Upper lobe of left lung (tissue), 6 donors: ENCODE measurements at regions not wholly inside any gene's neighbourhood (a gene's known extent, or its start where the extent isn't known, plus 50 kb on each side); places are given as distances from the start of the nearest gene placed in this dataset.

Experiments used
- ATAC-seq, 2 donors: fragments of 200-7000 bp; cut with Tn5 transposase; one replicate each; pipeline ENCODE4 v1.9.1; 2022; ENCODE audit warnings: mild to moderate bottlenecking in 2 of 2, moderate library complexity in 2 of 2; ENCODE audit not compliant: low FRiP score in 2 of 2
- DNase-seq, 2 donors: peaks; one replicate each; pipeline ENCODE4 v3.0.0-alpha.2; 2019 to 2020
- H3K27ac ChIP-seq, 4 donors: fragments of 200-600 bp; sonication (generic); one replicate each; pipeline ENCODE4 v1.5.1; 2016 to 2019
- H3K27me3 ChIP-seq, 4 donors: fragments of 200-600 bp; sonication (generic); one replicate each; pipeline ENCODE4 v1.5.1; 2017 to 2019
- H3K36me3 ChIP-seq, 4 donors: fragments of 200-600 bp; sonication (generic); one replicate each; pipeline ENCODE4 v1.5.1; 2016 to 2019
- H3K4me1 ChIP-seq, 4 donors: fragments of 200-600 bp; sonication (generic); one replicate each; pipeline ENCODE4 v1.5.1; 2018 to 2019
- H3K4me3 ChIP-seq, 4 donors: fragments of 200-600 bp; sonication (generic); one replicate each; pipeline ENCODE4 v1.5.1; 2017 to 2019; ENCODE audit warnings: mild to moderate bottlenecking in 2 of 4, moderate library complexity in 1 of 4
- H3K9me3 ChIP-seq, 4 donors: fragments of 200-600 bp; sonication (generic); one replicate each; pipeline ENCODE4 v1.5.1; 2018 to 2019
- EP300 ChIP-seq, 4 donors: sonication (generic); formaldehyde crosslinking; IDR thresholded peaks; one replicate each; pipeline ENCODE4 v1.5.1; 2017; ENCODE audit warnings: antibody characterized with exemption in 4 of 4, control low read depth in 2 of 4
- POLR2A ChIP-seq, 4 donors: fragments of 450-650 bp; IDR thresholded peaks; one replicate each; pipeline ENCODE4 v1.5.1; 2016 to 2017; ENCODE audit warnings: antibody characterized with exemption in 4 of 4, mild to moderate bottlenecking in 2 of 4
- POLR2AphosphoS5 ChIP-seq, 2 donors: sonication (generic); formaldehyde crosslinking; IDR thresholded peaks; one replicate each; pipeline ENCODE4 v1.5.1; 2017; ENCODE audit warnings: antibody characterized with exemption in 2 of 2
- WGBS, 2 donors: methylation state at CpG; one replicate each; pipeline ENCODE4 v1.1.5; 2017 to 2018; 5-methylcytosine and 5-hydroxymethylcytosine counted together
- TF ChIP-seq, protein P1 (sequence below), 6 experiments: fragments of 450-650 bp in 4 of 6; fragments of 200-600 bp in 2 of 6; sonication (generic) in 2 of 6; IDR thresholded peaks; one replicate each; pipeline ENCODE4 v1.5.1; 2016 to 2019; ENCODE audit warnings: antibody characterized with exemption in 6 of 6
- donor health status: DM: no; HTN: no; CAD: no; lungs with moderate emphysema.
- donor health status: DM: no; HTN: yes; CAD: no; lungs with severe emphysema.

DNA sequence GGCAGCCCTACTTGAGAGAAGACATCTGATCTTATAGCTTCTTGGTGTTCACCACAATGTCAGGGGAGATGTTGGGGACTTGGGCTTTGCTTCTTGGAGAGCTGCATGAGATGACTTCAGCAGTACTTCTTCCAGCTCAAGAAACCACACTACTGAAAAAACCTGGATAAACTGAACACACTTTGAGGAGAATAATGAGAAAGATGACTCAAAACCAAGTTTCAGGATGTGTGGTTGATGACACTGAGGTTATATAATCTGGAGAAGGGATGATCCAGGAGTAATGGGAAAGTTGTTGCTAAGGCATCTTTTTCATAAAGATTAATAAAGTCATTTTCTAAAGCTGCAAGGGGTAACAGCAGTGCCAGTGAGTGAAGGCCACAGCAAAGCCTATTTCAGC, 58.4 kb upstream of the PNPLA4 start:
- DNase-seq (no peak), ATAC-seq (no peak)
- no peak overlapping the region for H3K4me3 ChIP-seq
- no peaks in the 10 kb centered on the region for H3K9me3 ChIP-seq
- no peak for TF ChIP-seq EP300 (IDR thresholded peaks at IDR 0.05)
- no peak for TF ChIP-seq POLR2AphosphoS5 (IDR thresholded peaks at IDR 0.05)
- TF ChIP-seq POLR2A (IDR thresholded peaks at IDR 0.05), result no peak
- TF ChIP-seq, protein P1, sequence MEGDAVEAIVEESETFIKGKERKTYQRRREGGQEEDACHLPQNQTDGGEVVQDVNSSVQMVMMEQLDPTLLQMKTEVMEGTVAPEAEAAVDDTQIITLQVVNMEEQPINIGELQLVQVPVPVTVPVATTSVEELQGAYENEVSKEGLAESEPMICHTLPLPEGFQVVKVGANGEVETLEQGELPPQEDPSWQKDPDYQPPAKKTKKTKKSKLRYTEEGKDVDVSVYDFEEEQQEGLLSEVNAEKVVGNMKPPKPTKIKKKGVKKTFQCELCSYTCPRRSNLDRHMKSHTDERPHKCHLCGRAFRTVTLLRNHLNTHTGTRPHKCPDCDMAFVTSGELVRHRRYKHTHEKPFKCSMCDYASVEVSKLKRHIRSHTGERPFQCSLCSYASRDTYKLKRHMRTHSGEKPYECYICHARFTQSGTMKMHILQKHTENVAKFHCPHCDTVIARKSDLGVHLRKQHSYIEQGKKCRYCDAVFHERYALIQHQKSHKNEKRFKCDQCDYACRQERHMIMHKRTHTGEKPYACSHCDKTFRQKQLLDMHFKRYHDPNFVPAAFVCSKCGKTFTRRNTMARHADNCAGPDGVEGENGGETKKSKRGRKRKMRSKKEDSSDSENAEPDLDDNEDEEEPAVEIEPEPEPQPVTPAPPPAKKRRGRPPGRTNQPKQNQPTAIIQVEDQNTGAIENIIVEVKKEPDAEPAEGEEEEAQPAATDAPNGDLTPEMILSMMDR (IDR thresholded peaks at IDR 0.05), result no peak
- H3K27me3 ChIP-seq, result no peaks in the 10 kb centered on the region
- H3K36me3 ChIP-seq, result no peaks in the 10 kb centered on the region
- no peaks in the 10 kb centered on the region for H3K4me1 ChIP-seq
- H3K27ac ChIP-seq, result no peak overlapping the region

DNA sequence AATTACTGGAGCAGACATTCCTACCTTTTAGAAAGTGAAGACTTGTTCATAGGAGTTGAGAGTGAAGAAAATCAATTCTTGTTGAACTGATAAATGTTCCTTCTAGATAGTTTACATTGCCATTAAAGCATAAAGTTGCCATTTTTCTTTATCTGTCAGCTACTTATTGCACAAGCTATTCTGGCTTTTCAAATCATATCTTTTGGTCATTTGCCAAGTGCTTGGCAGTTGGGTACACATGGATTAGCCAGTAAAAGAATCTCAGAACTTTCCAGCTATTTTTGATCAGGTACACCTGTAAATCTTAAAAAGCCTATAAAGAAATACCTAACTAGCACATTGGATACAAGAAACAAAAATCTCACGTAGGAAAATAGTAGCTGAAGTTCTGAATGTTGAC, 56.4 kb upstream of the PNPLA4 start:
- no peak for ATAC-seq
- DNase-seq, result no peak
- Histone ChIP-seq H3K4me3 (no peak overlapping the region), H3K27ac (no peak overlapping the region), H3K27me3 (no peaks in the 10 kb centered on the region), H3K4me1 (no peaks in the 10 kb centered on the region), H3K9me3 (no peaks in the 10 kb centered on the region), H3K36me3 (no peaks in the 10 kb centered on the region)
- 36 to 50% methylated on average over 1 of the region's 1 CpG for WGBS, 2 donors
- no peak for TF ChIP-seq POLR2A (IDR thresholded peaks at IDR 0.05)
- TF ChIP-seq POLR2AphosphoS5 (IDR thresholded peaks at IDR 0.05), result no peak
- TF ChIP-seq EP300 (IDR thresholded peaks at IDR 0.05), result no peak
- TF ChIP-seq, protein P1 (IDR thresholded peaks at IDR 0.05), result no peak
